GM12878 (cell line): ENCODE measurements at regions not wholly inside any gene's neighbourhood (a gene's known extent, or its start where the extent isn't known, plus 50 kb on each side); places are given as distances from the start of the nearest gene placed in this dataset.
A peak's percentile ranks its signal among the peaks of the same experiment; 100 is the strongest.

Source experiments
- ATAC-seq: fragments of 200-7000 bp; cut with Tn5 transposase; 3 replicates; pipeline ENCODE4 v1.9.1; 2020; ENCODE audit warnings: mild to moderate bottlenecking, moderate library complexity
- BruUV-seq: library from RNA; stranded (reverse); fragments of 400-500 nt; replicated peaks from 2 replicates; lab custom pipeline; 2021; lab: Mats Ljungman, UMichigan
- CTCF ChIA-PET: fragments of 300-600 bp; sonication (Branson Sonifier 250); formaldehyde crosslinking; extraction: SDS; loops from one replicate; lab custom pipeline; 2021; ENCODE audit warnings: inconsistent platforms; lab: Yijun Ruan, JAX
- POLR2A ChIA-PET: fragments of 350-600 bp; formaldehyde crosslinking; extraction: SDS; loops from one replicate; lab custom pipeline; 2021; ENCODE audit warnings: inconsistent platforms; lab: Charles Lee
- RAD21 ChIA-PET: fragments of 300-600 bp; sonication (Branson Sonifier 250); formaldehyde crosslinking; loops from one replicate; lab custom pipeline; 2023; ENCODE audit warnings: antibody characterized with exemption; ENCODE audit not compliant: unreplicated experiment; lab: Charles Lee
- SMC1A ChIA-PET: fragments of 300-600 bp; sonication (Branson Sonifier 250); formaldehyde crosslinking; loops from one replicate; lab custom pipeline; 2023; ENCODE audit not compliant: unreplicated experiment, uncharacterized antibody; lab: Charles Lee
- DNase-seq: peaks from one replicate; pipeline ENCODE4 v3.0.0-alpha.2; 2011; ENCODE audit warnings: low read depth, low spot score
- FAIRE-seq: peaks from 3 replicates; lab custom pipeline; 2011; peaks lifted over from hg19 to GRCh38; lab: Jason Lieb, UNC
- H2AFZ ChIP-seq: 2 replicates; pipeline ENCODE4 v1.6.0; 2011; ENCODE audit warnings: low read depth, low read length, control low read depth; ENCODE audit not compliant: control insufficient read depth
- H3K27ac ChIP-seq: 2 replicates; pipeline ENCODE4 v1.5.1; 2011; ENCODE audit warnings: control low read depth; ENCODE audit not compliant: control insufficient read depth, insufficient read depth
- H3K27me3 ChIP-seq, 2 experiments: replicated peaks in 1 of 2; 2 replicates each; pipeline versions ENCODE4 v1.6.0 to v1.6.1; 2011; ENCODE audit warnings: low read length in 1 of 2; ENCODE audit not compliant: control insufficient read depth in 2 of 2, insufficient read depth in 2 of 2
- H3K36me3 ChIP-seq, 2 experiments: 2 replicates each; pipeline ENCODE4 v1.5.1; 2011; ENCODE audit warnings: low read length in 1 of 2; ENCODE audit not compliant: control insufficient read depth in 2 of 2, insufficient read depth in 2 of 2
- H3K4me1 ChIP-seq: 2 replicates; pipeline ENCODE4 v1.6.1; 2011; ENCODE audit warnings: mild to moderate bottlenecking, low read length, moderate library complexity, mixed read lengths; ENCODE audit not compliant: control insufficient read depth, insufficient read depth
- H3K4me2 ChIP-seq: 2 replicates; pipeline ENCODE4 v1.6.0; 2011; ENCODE audit warnings: control low read depth; ENCODE audit not compliant: control insufficient read depth, insufficient read depth
- H3K4me3 ChIP-seq: fragments of 200-600 bp; sonication (generic); 2 replicates; pipeline ENCODE4 v1.5.1; 2016
- H3K79me2 ChIP-seq: 2 replicates; pipeline ENCODE4 v1.6.0; 2011; ENCODE audit warnings: low read length; ENCODE audit not compliant: control insufficient read depth, insufficient read depth
- H3K9ac ChIP-seq: 2 replicates; pipeline ENCODE4 v1.8.0; 2011; ENCODE audit warnings: low read length, control low read depth, mixed read lengths; ENCODE audit not compliant: control insufficient read depth, insufficient read depth
- H3K9me3 ChIP-seq: replicated peaks from 3 replicates; pipeline ENCODE4 v1.5.1; 2011; ENCODE audit warnings: mild to moderate bottlenecking, low read length; ENCODE audit not compliant: control insufficient read depth, insufficient read depth
- H4K20me1 ChIP-seq: 2 replicates; pipeline ENCODE4 v1.6.0; 2011; ENCODE audit not compliant: control insufficient read depth, insufficient read depth
- CHD1 ChIP-seq: IDR thresholded peaks from 2 replicates; pipeline ENCODE4 v1.6.1; 2012; ENCODE audit warnings: low read depth, low read length, improper control_type of control experiment
- CREB1 ChIP-seq: IDR thresholded peaks from 2 replicates; pipeline ENCODE4 v1.6.1; 2012; ENCODE audit warnings: low read depth, mild to moderate bottlenecking, inconsistent platforms
- EZH2 ChIP-seq: IDR thresholded peaks from 2 replicates; pipeline ENCODE4 v1.6.1; 2012; ENCODE audit warnings: low read depth, mild to moderate bottlenecking, control low read depth, inconsistent platforms, low read length, borderline replicate concordance; ENCODE audit not compliant: control insufficient read depth
- IKZF1 ChIP-seq: fragments of 450-650 bp; conservative IDR thresholded peaks from 2 replicates; pipeline ENCODE4 v1.6.1; 2017; ENCODE audit warnings: antibody characterized with exemption, mild to moderate bottlenecking
- IKZF2 ChIP-seq, 2 experiments: fragments of 450-650 bp; IDR thresholded peaks; 2 replicates each; pipeline ENCODE4 v1.6.1; 2017; ENCODE audit warnings: mild to moderate bottlenecking in 2 of 2, moderate library complexity in 2 of 2
- JUNB ChIP-seq: IDR thresholded peaks from 2 replicates; pipeline ENCODE4 v1.6.1; 2016; ENCODE audit warnings: antibody characterized with exemption, mild to moderate bottlenecking
- MEF2A ChIP-seq: IDR thresholded peaks from 2 replicates; pipeline ENCODE4 v1.6.1; 2011; ENCODE audit warnings: low read depth, mild to moderate bottlenecking, low read length, moderate library complexity; ENCODE audit not compliant: insufficient read depth
- MTA2 ChIP-seq: fragments of 450-650 bp; IDR thresholded peaks from 2 replicates; pipeline ENCODE4 v1.6.1; 2016; ENCODE audit warnings: low read depth, mild to moderate bottlenecking, moderate library complexity
- MTA3 ChIP-seq: IDR thresholded peaks from 2 replicates; pipeline ENCODE4 v1.6.1; 2012; ENCODE audit warnings: low read length, inconsistent platforms, borderline replicate concordance
- POLR2AphosphoS5 ChIP-seq: IDR thresholded peaks from 2 replicates; pipeline ENCODE4 v1.6.1; 2011; ENCODE audit warnings: mild to moderate bottlenecking, low read length, inconsistent platforms
- RBBP5 ChIP-seq: fragments of 200-600 bp; sonication (generic); conservative IDR thresholded peaks from 2 replicates; pipeline ENCODE4 v1.6.1; 2016
- RELA ChIP-seq: fragments of 450-650 bp; IDR thresholded peaks from 2 replicates; pipeline ENCODE4 v1.8.0; 2014; ENCODE audit warnings: borderline replicate concordance; ENCODE audit not compliant: partially characterized antibody
- SREBF1 ChIP-seq: IDR thresholded peaks from 2 replicates; pipeline ENCODE4 v1.6.1; 2012; ENCODE audit warnings: mild to moderate bottlenecking, low read length
- TAF1 ChIP-seq: IDR thresholded peaks from 2 replicates; pipeline ENCODE4 v1.6.1; 2011; ENCODE audit warnings: mild to moderate bottlenecking, low read depth, low read length, borderline replicate concordance
- TCF3 ChIP-seq: IDR thresholded peaks from 2 replicates; pipeline ENCODE4 v1.6.1; 2012; ENCODE audit warnings: low read depth, mild to moderate bottlenecking, low read length, borderline replicate concordance; ENCODE audit not compliant: insufficient read depth
- WGBS: methylation state at CpG from one replicate; pipeline ENCODE4 v1.1.6; 2016; ENCODE audit warnings: low lambda C conversion rate; ENCODE audit not compliant: insufficient replicate concordance, insufficient coverage; ENCODE audit errors: missing lambda C conversion rate; 5-methylcytosine and 5-hydroxymethylcytosine counted together
- in situ Hi-C: fragments of 300-500 bp; cut with MboI; formaldehyde crosslinking; loops from 9 replicates; pipeline ENCODE4 v1.14.3; 2018; ENCODE audit warnings: mixed read lengths
- intact Hi-C: fragments of 100-400 bp; cut with micrococcal nuclease; formaldehyde crosslinking; loops from one replicate; pipeline ENCODE4 v1.14.2; 2022; ENCODE audit not compliant: unreplicated experiment

- H3K27me3 ChIP-seq, result no peaks in the 10 kb centered on the region
- ATAC-seq (no peak), FAIRE-seq (no peak), DNase-seq (no peak)
- no peaks in the 10 kb centered on the region for H3K36me3 ChIP-seq
- ChIA-PET RAD21 (interaction anchor here (1.3 to 2.0 kb wide), 2 partner anchors 105 to 118 kb away, joined by 4 read pairs; no protein-coding TSS in a partner anchor), CTCF (no interaction called here), POLR2A (no interaction called here), SMC1A (interaction anchor here (1.0 to 1.2 kb wide), 3 partner anchors 25 to 119 kb away, joined by 3 to 4 read pairs (median 4); no protein-coding TSS in a partner anchor)
- BruUV-seq, result no TSS peak
- H2AFZ ChIP-seq, result no peak overlapping the region
- H3K27ac ChIP-seq, result no peak overlapping the region
- peak overlapping the region; percentile 74; the same call in 1 of the 2 replicates for H3K4me2 ChIP-seq
- peaks cover 10% of the 10 kb centered on the region for H3K4me1 ChIP-seq
- H3K4me3 ChIP-seq, result no peak overlapping the region
- H3K9me3 ChIP-seq, result no peaks in the 10 kb centered on the region
- TF ChIP-seq RELA (no peak), CHD1 (no peak)
- in situ Hi-C loops, result no loop called here
- no peak overlapping the region for H3K9ac ChIP-seq
- H3K79me2 ChIP-seq, result no peaks in the 10 kb centered on the region
- 63% methylated on average over 4 of the region's 4 CpGs for WGBS
- no peaks in the 10 kb centered on the region for H4K20me1 ChIP-seq
- intact Hi-C loops, result no loop called here
Measured at GRCh38 chr19:5217171-5217570, 123.4 kb downstream of the PTPRS start.

DNA sequence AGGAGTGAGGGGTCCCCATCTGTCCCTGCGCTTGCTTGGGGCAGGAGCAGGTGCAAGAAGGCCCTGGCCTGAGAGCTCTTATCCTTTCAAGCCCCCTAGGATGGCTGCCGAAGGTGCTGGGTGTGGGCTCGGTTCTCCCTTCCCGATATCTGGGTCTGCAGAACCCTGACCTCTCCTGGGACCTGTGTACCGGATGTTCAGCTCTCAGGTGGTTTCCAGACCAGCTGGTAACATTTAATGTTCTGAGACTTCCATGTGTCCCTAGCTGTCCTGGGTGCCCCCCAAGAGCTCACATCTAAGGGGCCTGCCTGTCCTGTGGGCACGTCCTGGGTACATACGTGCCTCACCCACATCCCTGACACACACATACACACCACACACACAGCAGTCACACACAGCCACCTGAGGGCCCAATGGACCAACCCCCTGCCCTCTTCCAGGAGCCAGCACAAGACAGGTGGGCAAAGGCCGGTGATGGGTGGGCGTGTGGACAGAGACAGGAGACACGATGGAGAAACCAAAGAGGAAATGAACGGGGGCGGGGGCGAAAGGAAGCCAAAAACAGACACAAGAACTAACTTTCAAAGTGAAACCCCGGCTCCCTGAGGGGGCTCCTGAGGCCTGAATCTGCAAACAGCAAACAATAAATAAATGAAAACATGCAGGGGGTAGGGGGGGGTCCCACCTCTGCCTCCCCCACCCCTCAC, 124.3 kb downstream of the PTPRS start:
- in situ Hi-C loops, result no loop called here
- 2% methylated on average over 14 of the region's 14 CpGs for WGBS
- 0 out of 2 replicates have a peak overlapping the region, but pooled peaks have one; percentile 44 for H3K27ac ChIP-seq
- no peaks in the 10 kb centered on the region for H3K36me3 ChIP-seq
- peak overlapping the region; percentile 47 for H2AFZ ChIP-seq
- H3K4me1 ChIP-seq, result peaks cover 10% of the 10 kb centered on the region
- RAD21 ChIA-PET, result interaction anchor here (1.3 to 2.0 kb wide), 3 partner anchors 85 to 119 kb away, joined by 4 to 5 read pairs (median 4); no protein-coding TSS in a partner anchor
- SMC1A ChIA-PET, result interaction anchor here (0.6 to 1.2 kb wide), 5 partner anchors 26 to 120 kb away, joined by 3 to 4 read pairs (median 3); no protein-coding TSS in a partner anchor
- no peak for FAIRE-seq
- no peak overlapping the region for H3K9ac ChIP-seq
- POLR2A ChIA-PET, result no interaction called here
- no peaks in the 10 kb centered on the region for H3K27me3 ChIP-seq
- H3K9me3 ChIP-seq, result no peaks in the 10 kb centered on the region; the same call in 2 of the 3 replicates
- H4K20me1 ChIP-seq, result no peaks in the 10 kb centered on the region
- no peaks in the 10 kb centered on the region for H3K79me2 ChIP-seq
- no peak overlapping the region for H3K4me3 ChIP-seq
- peak; percentile 73 for ATAC-seq
- intact Hi-C loops, result no loop called here
- peak; percentile 9 for DNase-seq
- no TSS peak for BruUV-seq
- H3K4me2 ChIP-seq, result peak overlapping the region; percentile 74
- CTCF ChIA-PET, result interaction anchor here (0.6 kb wide), 1 partner anchor 220 kb away, joined by 3 read pairs; no protein-coding TSS in a partner anchor
- TF ChIP-seq RBBP5, result no peak
- TF ChIP-seq MTA3, result no peak
- TF ChIP-seq MEF2A, result 0 out of 2 replicates have a peak, but pooled peaks have one; percentile 65
- no peak for TF ChIP-seq TAF1
- no peak for TF ChIP-seq TCF3
- no peak for TF ChIP-seq POLR2AphosphoS5
- no peak for TF ChIP-seq JUNB
- TF ChIP-seq MTA2, result no peak
- no peak for TF ChIP-seq EZH2
- TF ChIP-seq SREBF1, result no peak
- no peak for TF ChIP-seq CREB1
- TF ChIP-seq IKZF2 (IDR thresholded peaks at IDR 0.05), result peak in 1 of 2 experiments; percentile 35; a peak in 1 of 4 replicates
- TF ChIP-seq IKZF1, result 0 out of 2 replicates have a peak, but pooled peaks have one; percentile 48
